Urothelium cell line (cell line): ENCODE measurements at regions not wholly inside any gene's neighbourhood (a gene's known extent, or its start where the extent isn't known, plus 50 kb on each side); places are given as distances from the start of the nearest gene placed in this dataset.
A peak's percentile ranks its signal among the peaks of the same experiment; 100 is the strongest.

Experiments used
- DNase-seq: peaks from one replicate; pipeline ENCODE4 v3.0.0; 2011; ENCODE audit warnings: low spot score, mixed read lengths
- FAIRE-seq: peaks from 2 replicates; lab custom pipeline; 2011; peaks lifted over from hg19 to GRCh38; lab: Jason Lieb, UNC

DNA sequence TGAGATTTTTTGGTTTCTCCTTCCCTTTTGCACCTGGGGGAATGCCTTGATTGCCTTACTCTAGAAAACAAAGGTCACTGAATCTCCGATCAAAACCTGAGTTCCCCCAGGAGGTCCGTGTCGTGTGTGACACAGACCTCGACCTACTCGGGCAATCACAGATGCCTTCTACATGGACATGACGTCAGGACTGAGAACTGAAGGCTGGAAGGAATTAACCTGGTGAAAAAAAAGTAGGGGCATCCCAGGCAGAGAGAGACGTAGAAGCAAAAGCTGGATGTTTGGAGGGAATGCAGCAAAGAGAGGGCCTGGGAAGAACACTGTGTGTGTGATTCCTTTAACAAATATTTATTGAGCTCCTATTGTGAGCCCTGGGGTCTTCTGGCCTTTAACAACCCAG lies 178.0 kb downstream of the PRDM2 start:
- FAIRE-seq = no peak
- no peak for DNase-seq

DNA sequence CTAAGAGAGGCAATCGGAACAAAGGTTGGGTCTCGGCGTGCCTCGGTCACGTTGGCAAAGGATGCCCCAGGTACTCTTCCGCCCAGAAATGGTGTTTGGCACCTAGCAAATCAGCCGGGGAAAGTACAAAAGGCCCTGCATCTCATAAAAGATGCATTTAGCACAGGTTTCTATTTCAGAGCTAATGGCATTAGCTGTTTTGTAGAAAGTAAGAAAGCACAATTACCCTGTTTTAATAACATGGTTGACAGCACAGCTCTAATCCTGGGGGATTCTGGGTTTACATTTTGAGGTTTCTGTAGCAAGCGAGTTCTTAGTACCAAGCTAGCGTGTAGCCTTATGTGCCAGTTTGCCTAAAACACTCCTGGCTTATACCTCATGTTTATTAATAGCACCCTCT lies 178.5 kb downstream of the PRDM2 start:
- no peak for DNase-seq
- no peak for FAIRE-seq

DNA sequence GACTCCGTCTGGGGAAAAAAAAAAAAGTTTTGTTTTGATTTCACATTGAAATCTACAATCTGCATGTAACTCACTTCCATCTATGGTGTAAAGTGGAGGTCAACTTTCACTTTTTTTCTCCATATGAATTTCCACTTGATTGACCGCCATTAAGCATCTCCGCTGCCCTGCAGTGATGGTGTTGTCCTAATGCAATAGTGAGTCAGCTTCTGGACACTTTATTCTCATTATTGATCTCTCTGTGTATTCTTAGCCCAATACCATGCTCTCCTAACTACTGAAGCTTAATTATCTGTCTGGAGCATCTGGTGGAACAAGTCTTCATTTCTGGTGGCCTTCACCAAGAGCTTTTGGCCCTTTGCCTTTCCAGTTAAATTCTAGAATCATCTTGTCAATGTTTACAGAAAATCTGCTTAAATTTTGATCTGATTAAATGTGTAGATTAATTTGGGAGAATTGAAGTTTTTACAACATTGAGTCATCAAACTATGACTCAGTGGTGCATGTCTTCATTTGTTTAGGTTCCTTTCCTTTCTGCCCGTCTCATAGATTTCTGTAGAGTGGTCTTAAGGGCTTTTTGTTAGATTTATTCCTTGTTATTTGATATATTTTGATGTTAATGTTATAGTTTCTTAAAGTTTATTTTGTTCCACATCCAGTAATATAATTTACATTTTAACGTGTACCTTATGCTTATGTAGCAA lies 181.5 kb downstream of the PRDM2 start:
- FAIRE-seq = no peak
- DNase-seq = no peak

DNA sequence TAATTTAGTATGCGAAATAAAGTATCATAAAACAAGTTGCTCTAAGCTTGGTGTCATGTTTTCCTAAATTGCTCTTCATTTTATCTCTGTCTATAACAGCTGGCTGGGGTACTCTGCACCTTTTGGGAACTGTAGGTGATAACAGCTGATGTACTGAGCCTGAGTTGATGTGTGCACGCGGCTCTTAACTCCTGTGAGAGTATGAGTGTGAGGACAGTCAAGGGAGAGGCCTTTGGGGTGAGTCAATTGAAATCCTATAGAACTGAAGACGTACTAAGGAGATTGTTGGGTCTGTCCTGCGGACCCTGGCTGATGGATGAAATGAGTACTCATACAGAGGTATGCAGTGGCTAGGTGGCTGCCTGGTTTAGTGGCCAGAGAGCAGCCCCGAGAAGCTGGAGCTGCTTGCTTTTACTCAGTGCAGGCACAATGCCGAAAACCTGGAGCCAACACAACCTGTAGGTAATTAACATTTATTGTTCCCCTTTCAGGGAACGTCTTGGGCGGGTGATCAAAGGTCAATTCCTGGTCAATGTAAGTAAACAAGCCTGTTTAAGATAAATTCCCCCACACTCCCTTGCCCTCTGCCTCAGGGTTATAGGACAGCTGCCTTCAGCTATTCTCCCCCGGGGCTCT lies 188.5 kb downstream of the PRDM2 start:
- FAIRE-seq = no peak
- DNase-seq = no peak

DNA sequence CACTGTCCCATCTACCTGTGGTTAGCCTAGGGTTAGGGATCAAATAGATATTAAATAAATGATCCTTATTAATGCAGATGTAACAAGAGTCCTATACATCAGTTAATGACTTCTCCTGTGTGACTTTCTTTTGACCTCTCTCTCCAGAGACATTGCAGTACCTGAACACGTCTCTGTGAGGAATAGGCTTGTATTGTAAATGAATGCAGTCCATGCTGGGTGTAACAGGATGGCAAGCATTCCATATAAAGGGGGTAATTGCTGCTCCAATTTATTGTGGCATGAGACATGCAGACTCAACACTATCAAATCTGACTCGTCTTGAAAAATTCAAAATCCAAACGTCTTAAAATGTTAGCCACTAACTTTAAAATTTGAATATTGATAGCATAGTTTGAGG lies 189.5 kb downstream of the PRDM2 start:
- no peak for DNase-seq
- no peak for FAIRE-seq

DNA sequence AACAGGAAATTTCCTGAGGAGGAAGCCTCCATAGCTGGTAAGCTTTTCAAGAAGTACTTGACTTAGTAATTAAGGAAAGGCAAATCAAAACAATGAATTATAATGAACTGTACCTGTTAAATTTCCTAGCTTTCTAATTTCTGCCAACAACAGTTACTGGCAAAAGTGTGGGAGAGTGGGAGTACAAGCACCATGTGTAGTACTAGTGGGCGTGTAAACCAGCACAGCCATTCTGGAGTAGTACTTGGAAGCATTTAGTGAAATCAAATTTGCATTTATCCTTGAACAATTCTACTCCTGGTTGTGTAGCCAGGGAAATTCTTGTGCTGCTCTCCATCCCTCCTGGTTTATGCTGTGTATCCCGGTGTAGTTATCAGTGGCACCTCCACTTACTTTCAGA lies 190.8 kb downstream of the PRDM2 start:
- no peak for DNase-seq
- no peak for FAIRE-seq

DNA sequence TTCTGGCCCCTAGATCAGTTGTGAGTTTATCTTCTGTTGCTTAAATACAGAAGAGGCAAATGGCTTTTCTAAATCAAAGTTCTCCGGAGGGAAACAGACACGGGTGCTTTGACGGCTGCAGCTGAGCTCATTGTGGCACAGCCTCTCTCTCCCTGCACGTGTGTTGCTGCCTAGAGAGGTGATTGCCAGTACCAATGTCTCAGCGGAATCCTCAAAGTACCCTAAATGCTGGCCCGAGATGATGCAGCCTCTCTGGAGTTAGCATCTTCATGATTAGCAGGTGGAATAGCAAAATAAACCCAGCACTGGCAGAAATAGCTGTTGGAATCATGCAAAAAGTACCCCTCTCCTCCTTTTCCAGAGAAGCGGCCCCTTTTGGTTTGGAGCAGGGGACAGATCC lies 192.2 kb downstream of the PRDM2 start:
- no peak for DNase-seq
- FAIRE-seq = no peak

DNA sequence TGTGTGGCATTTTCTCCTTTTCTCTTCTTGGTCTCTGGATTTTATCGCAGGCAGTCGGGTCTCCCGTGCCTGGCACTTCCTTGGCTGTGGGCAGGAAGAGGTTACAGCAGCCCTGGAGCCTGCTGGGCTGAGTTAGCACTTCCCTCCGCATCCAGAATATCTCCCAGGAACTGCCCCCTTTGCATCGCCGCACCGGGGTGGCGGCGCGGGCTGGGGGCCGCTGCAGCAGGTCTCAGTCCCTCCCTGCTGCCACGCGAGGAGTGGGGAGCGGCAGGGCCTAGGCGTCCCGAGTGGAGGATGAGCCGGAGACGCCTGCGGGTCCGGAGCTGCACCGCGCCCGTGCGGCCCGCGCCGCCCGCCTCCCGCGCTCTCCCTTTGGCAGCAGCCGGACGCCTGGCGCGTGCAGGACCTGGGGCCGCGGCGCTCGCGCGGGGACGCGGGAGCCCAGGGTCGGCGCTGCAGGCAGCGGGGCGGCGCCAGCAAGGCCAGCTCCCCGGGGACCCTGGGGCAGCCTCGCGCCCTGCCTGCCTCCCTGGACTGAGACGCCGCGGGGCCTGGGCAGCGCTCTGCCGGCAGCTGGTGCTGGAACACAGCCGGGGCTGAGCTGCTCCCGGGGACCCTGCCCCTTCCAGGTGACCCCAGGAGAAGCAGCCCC lies 192.8 kb downstream of the PRDM2 start:
- FAIRE-seq (no peak), DNase-seq (peak; percentile 67)

DNA sequence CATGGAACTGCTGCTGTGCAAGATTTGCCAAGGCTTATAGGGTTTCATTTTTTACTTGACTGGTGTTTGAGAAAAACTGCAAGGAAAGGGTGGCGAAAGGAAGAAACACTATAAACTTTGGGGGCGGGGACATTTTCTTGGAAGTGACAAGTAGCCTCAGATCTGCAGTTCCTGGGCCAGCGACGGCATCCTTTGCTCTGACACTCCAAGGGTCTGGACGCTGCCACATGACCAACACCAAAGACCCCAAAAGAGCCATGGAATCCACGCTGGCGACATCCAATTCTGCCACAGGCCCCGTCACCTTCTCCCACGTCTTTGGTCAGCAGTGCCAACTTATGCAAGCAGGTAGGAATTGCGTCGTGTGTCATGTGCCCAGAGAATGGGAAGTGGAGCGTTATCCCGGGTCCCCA lies 193.4 kb downstream of the PRDM2 start:
- DNase-seq = no peak
- FAIRE-seq = no peak

DNA sequence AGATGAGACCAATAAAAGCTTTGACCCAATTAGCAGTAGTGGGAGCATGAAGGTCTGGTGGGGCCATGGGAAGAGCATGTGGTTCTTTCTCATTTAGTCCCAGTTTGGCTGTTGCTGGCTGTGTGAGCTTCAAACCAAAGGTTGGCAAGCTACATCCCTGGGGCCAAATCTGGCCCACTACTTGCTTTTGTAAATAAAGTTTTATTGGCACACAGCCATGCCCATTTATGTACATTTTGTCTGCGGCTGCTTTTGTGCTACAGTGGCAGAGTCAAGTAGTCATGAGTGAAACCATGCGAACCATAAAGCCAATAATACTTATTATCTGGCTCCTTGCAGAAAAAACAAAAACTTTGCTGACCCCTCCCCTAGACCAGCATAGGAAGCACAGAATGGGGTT lies 196.9 kb downstream of the PRDM2 start:
- DNase-seq = no peak
- no peak for FAIRE-seq

DNA sequence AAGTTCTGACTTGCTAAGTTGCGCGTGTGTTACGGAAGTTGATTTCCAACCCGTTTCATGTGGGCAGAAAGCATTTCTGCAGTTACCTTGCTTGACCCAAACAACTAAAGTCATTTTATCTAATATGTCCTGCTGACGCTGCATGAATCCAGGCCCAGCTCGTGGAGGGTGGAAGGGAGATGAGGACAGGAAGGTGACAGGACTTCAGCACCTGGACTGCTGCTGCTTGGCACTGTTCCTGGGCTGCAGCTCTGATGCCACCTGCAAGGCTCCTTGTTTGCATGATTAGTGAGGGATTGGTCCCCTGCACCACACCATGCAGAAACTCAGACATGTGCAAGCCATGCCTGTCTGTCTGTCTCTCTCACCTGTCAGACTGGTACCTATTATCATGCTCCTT lies 198.4 kb downstream of the PRDM2 start:
- FAIRE-seq (no peak), DNase-seq (no peak)

DNA sequence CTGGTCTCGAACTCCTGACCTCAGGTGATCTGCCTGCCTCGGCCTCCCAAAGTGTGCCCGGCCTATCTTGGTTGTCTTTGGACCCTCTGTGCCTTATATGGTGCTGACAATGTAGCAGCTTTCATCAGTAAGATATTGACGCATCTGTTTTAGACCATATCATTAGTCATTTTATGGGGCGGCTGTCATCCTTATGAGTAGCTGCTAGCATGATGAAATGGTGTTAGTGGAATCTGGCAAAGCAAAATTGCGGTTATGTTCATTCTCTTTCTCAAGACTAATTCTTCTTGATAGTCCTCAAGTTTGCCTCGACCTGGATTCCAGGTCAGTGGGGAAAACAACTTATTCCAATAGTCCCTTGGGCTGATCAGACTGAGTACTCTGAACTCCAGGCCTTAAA lies 199.9 kb downstream of the PRDM2 start:
- DNase-seq (no peak), FAIRE-seq (no peak)

DNA sequence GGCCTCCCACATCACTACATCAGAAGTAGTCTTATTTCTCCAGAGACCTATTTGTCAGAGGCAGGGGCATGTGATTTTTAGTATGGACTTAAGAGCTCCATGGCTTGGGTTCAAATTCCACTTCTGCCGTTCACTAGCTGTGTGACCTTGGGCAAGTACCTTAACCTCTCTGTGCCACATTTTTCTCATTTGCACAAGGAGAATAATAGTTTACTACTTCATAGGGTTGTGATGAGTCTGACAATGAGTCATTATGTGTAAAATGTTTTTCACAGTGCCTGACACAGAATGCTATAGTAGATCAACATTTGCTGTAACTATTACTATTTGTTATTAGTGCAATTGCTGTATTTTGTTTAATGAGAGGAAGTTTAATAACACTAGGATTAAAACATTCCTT lies 200.6 kb downstream of the PRDM2 start:
- no peak for DNase-seq
- FAIRE-seq = no peak

DNA sequence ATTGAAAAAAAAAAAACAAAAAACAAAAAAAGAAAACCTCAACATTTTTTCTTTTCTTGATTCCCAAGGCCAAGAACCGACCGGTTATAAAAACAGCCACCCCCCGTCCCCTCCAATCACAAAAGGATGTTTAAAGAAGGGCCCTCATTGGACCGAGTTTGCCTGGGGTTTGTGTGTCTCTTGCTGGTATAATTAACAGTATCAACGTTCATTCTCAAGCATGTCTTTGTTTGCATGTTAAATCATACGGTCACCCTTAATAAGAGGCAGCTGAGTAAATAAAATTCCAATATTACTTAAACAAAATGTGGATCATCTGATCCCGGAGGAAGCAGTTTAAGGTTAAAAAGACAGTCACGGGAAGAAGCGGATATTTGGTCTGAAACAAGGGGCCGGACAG lies 201.1 kb downstream of the PRDM2 start:
- DNase-seq (no peak), FAIRE-seq (no peak)

DNA sequence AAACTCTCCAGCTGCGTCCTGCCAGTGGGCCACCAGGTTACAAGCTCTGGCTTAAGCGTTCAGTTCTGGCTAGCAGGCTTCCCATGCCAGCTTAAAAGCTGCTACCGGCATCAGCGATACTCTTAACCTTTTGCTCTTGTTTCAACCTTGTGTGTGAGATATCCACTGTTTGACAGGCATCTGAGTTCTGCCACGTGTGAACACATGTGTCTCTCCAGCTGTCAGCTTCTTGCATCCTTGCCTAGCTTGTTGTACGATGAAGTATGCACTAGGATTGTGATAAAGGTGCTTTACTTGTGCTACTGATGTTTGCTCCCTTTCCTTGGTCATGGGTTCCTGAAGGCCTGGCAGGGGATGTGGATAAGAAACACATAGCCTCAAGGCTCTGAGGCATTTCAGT lies 201.6 kb downstream of the PRDM2 start:
- FAIRE-seq (no peak), DNase-seq (no peak)

DNA sequence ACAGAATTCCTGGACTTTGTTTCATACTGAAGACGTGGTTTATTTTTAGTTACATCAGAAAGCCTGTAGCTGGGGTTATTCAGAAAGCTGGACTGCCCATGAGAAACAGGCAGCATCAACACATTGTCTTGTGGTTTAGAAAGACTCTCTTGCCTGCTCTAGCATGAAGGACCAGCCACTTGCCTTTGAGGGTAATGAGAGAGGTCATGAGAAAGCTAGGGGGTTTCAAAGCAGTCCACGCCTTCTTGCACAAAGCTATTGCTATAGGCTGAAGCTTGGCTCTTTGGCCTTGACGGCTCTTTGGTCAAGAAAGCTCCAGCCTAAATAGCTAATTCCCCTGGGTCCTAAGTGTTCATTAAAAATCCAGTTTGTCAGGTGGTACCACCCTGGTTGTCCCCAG lies 208.1 kb downstream of the PRDM2 start:
- FAIRE-seq = no peak

DNA sequence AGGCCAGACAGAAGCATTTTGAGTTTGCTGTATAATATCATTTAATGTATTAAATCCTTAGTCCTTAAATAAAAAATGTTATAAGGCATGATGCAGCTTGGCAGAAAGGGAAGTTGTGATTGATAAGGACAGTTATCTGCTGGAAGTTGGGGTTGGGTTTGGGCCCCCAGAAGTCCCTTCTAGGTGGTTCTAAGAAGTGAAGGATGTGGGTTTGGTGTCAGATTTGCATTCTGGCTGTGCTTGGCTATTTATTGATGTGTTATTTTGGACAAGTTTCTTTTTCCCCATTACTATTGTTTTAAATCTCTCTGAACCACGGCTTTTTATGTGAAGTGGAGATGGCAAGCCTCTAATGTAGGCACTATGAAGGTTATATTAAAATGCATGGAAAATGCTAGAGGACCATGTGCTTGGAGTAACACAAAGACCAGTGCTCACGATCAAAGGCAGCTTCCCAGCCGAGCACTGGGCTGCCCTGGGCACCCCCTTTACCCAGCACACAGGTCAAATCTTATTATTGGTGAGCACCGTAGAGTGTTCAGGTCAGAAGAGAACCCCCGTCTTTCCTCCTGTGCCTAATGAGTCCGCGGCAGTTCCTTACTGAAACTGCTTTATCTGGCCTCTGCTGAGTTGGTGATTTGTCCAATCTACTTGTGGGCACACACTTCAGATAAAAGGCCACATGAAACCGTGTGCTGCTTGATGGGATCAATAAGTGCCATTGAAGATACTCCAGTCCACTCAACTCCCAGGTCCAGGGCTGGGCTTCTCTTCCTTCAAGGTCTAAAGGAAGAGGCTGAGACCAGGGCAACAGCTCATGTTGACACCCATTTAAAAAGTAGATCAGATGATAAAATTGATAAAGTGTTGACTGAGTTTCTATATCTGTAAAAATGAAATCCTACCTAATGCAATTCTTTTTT lies 212.0 kb downstream of the PRDM2 start:
- DNase-seq (no peak), FAIRE-seq (no peak)

More for the DNA sequence above, 208.1 kb downstream of the PRDM2 start:
- DNase-seq = no peak

DNA sequence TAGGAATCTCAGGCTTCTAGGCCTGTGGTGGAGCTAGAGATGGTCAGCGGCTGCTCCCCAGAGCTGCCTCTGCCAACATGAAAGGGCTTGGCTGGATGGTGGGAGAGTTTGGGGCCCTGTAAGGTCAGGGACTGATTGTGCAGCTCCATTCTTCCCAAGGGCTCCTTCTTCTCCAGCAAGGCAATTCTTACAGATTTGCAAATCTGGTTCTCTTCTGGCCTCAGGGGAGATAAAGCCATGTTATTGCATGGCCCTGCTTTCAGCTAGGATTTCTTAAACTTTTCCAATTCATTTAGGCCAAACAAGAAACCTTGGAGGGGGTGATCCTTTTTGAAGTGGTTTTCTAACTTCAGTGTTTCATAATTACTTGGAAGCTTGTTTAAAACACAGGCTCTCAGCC lies 213.4 kb downstream of the PRDM2 start:
- DNase-seq = no peak
- no peak for FAIRE-seq

DNA sequence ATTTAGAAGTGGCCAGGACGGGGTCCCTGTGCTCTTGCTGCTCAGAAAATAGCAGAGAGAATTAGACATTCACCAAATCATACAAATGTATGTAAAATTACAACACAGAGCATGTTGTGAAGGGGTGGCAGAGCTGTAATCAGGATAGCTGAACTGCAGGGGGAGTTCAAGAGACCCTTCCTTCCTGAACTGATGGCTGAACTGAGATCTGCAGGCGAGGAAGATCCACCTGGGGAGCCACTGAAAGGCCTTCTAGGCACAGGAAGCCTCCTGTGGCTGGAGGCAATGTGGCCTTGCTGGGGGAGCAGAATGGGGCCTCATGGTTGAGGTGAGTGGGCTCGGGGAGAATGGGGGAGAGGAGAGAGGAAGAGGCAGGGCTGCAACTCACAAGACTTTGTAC lies 216.5 kb downstream of the PRDM2 start:
- FAIRE-seq (no peak), DNase-seq (no peak)

DNA sequence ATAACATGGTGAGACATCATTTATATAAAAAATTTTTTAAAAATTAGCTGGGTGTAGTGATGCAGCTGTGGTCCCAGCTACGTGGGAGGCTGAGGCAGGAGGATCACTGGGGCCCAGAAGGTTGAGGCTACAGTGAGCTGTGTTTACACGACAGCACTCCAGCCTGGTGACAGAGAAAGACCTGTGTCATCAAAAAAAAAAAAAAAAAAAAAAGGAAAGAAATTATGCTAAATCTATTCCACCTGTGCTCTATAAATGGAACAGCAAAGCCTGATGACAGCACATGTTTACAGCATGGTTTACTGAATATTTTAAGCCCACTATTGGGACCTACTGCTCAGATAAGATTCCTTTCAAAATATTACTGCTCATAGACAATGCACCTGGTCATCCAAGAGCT lies 217.6 kb downstream of the PRDM2 start:
- no peak for FAIRE-seq
- no peak for DNase-seq

DNA sequence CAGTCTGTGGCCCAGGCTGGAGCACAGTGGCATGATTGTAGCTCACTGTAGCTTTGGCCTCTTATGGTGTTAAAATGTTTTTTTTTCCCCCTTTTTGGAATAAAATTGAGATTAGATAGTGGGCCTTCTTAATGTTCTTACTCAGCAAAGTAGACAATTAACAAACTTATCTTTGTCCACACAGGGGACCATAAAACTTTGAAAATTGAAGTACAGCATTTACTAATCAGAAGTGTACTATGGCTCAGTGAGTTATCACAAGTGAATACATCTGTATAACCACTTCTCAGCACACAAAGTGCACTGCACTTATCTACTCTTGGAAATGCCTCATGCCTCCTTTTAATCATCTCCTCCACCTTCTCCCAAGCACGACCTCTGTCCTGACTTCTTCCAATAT lies 218.9 kb downstream of the PRDM2 start:
- FAIRE-seq (no peak), DNase-seq (no peak)
